ENCODE measurements at regions not wholly inside any gene's neighbourhood (a gene's known extent, or its start where the extent isn't known, plus 50 kb on each side); places are given as distances from the start of the nearest gene placed in this dataset.

DNA sequence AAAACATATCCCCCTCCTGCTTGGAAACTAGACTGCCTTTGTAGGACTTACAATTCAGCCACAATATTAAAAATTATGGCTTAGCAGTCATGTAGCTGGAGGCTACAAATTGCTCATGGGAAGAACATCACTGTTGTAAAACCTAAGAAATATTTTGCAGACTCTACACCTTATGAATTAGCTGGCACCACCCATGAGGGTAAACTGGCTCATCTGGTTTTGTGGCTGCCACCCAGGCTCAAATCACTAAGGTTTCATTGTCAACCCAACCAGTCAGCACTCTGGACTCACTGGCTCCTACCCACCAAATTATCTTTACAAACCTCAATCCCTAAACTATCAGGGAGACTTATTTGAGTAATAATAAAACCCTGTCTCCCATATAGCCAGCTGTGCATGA is 100.7 kb upstream of the OLFM3 start (continued):
- TF ChIP-seq, protein P1, sequence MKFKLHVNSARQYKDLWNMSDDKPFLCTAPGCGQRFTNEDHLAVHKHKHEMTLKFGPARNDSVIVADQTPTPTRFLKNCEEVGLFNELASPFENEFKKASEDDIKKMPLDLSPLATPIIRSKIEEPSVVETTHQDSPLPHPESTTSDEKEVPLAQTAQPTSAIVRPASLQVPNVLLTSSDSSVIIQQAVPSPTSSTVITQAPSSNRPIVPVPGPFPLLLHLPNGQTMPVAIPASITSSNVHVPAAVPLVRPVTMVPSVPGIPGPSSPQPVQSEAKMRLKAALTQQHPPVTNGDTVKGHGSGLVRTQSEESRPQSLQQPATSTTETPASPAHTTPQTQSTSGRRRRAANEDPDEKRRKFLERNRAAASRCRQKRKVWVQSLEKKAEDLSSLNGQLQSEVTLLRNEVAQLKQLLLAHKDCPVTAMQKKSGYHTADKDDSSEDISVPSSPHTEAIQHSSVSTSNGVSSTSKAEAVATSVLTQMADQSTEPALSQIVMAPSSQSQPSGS (IDR thresholded peaks at IDR 0.05; ENCODE audit: low read length) = no peak
- no peak for TF ChIP-seq RFX5 (IDR thresholded peaks at IDR 0.05; ENCODE audit: borderline replicate concordance, low read depth, low read length)
- TF ChIP-seq JUN (IDR thresholded peaks at IDR 0.05; ENCODE audit: low read depth, low read length) = no peak
- TF ChIP-seq CREB1 (IDR thresholded peaks at IDR 0.05) = no peak
- no peak for TF ChIP-seq HDAC6 (IDR thresholded peaks at IDR 0.05; ENCODE audit: low read depth, low read length)
- no peak for TF ChIP-seq EP300 (IDR thresholded peaks at IDR 0.05; ENCODE audit: borderline replicate concordance in 1 of 2, low read depth in 2 of 2, low read length in 2 of 2)
- TF ChIP-seq KDM4A (IDR thresholded peaks at IDR 0.05; ENCODE audit: low read depth, low read length, severe bottlenecking) = no peak
- TF ChIP-seq CEBPB (IDR thresholded peaks at IDR 0.05; ENCODE audit: low read depth, low read length) = no peak
- TF ChIP-seq SRF (IDR thresholded peaks at IDR 0.05; ENCODE audit: low read depth, low read length) = no peak
- no peak for TF ChIP-seq ZNF274 (IDR thresholded peaks at IDR 0.05; ENCODE audit: borderline replicate concordance, extremely low read depth, low read length)
- no peak for TF ChIP-seq TAF1 (IDR thresholded peaks at IDR 0.05; ENCODE audit: low read depth, low read length)

Data from H1 (cell line).